Testis (tissue), 2 donors: ENCODE measurements at regions not wholly inside any gene's neighbourhood (a gene's known extent, or its start where the extent isn't known, plus 50 kb on each side); places are given as distances from the start of the nearest gene placed in this dataset.

ENCODE experiments used
- DNase-seq: peaks from one replicate; pipeline ENCODE4 v3.0.0-alpha.2; 2019
- H3K27ac ChIP-seq, 2 donors: fragments of 200-600 bp; sonication (generic); one replicate each; pipeline ENCODE4 v1.5.1; 2019
- H3K27me3 ChIP-seq: fragments of 200-600 bp; sonication (generic); one replicate; pipeline ENCODE4 v1.5.1; 2019
- H3K36me3 ChIP-seq: fragments of 200-600 bp; sonication (generic); one replicate; pipeline ENCODE4 v1.5.1; 2017; ENCODE audit warnings: low read depth; ENCODE audit errors: missing control alignments
- H3K4me1 ChIP-seq: fragments of 200-600 bp; sonication (generic); one replicate; pipeline ENCODE4 v1.5.1; 2019
- H3K4me3 ChIP-seq, 2 donors: fragments of 200-600 bp; sonication (generic); one replicate each; pipeline ENCODE4 v1.5.1; 2017 to 2019
- H3K9me3 ChIP-seq: fragments of 200-600 bp; sonication (generic); one replicate; pipeline ENCODE4 v1.5.1; 2017
- CTCF ChIP-seq, 3 experiments: fragments of 450-650 bp in 2 of 3; fragments of 200-600 bp in 1 of 3; sonication (generic) in 1 of 3; IDR thresholded peaks; one replicate each; pipeline ENCODE4 v1.5.1; 2016 to 2019; ENCODE audit warnings: antibody characterized with exemption in 3 of 3, mild to moderate bottlenecking in 2 of 3, moderate library complexity in 1 of 3
- POLR2A ChIP-seq: fragments of 450-650 bp; IDR thresholded peaks from one replicate; pipeline ENCODE4 v1.6.1; 2017; ENCODE audit warnings: antibody characterized with exemption, mild to moderate bottlenecking, moderate library complexity
- WGBS, 2 donors: methylation state at CpG; one replicate each; pipeline ENCODE4 v1.1.5; 2018; 5-methylcytosine and 5-hydroxymethylcytosine counted together
- intact Hi-C: fragments of 100-400 bp; cut with DNase I; formaldehyde crosslinking; loops from one replicate; pipeline ENCODE4 v1.15.1; 2023; ENCODE audit warnings: low total_unique reads

- no peak for TF ChIP-seq POLR2A
- no peak for TF ChIP-seq CTCF (IDR thresholded peaks at IDR 0.05)
- intact Hi-C loops, result no loop called here
- no peaks in the 10 kb centered on the region for H3K36me3 ChIP-seq
- no peak overlapping the region for H3K4me3 ChIP-seq
- H3K4me1 ChIP-seq, result no peaks in the 10 kb centered on the region
- H3K27me3 ChIP-seq, result no peaks in the 10 kb centered on the region
- H3K9me3 ChIP-seq, result no peaks in the 10 kb centered on the region
- 86 to 91% methylated on average over 2 of the region's 2 CpGs for WGBS, 2 donors
- no peak for DNase-seq
- H3K27ac ChIP-seq, result no peak overlapping the region
Measured at GRCh38 chr13:48909056-48909389, 66.7 kb upstream of the FNDC3A start.

GRCh38 chr13:48910686-48911085 is 65.0 kb upstream of the FNDC3A start:
- no peaks in the 10 kb centered on the region for H3K36me3 ChIP-seq
- no peak overlapping the region for H3K4me3 ChIP-seq
- WGBS, 2 donors, result 24 to 26% methylated on average over 2 of the region's 2 CpGs
- DNase-seq, result no peak
- H3K9me3 ChIP-seq, result no peaks in the 10 kb centered on the region
- H3K4me1 ChIP-seq, result no peaks in the 10 kb centered on the region
- intact Hi-C loops, result no loop called here
- no peaks in the 10 kb centered on the region for H3K27me3 ChIP-seq
- H3K27ac ChIP-seq, result no peak overlapping the region
- TF ChIP-seq CTCF (IDR thresholded peaks at IDR 0.05) (no peak), POLR2A (no peak)

- Histone ChIP-seq H3K4me1 (no peaks in the 10 kb centered on the region), H3K27ac (no peak overlapping the region), H3K9me3 (no peaks in the 10 kb centered on the region), H3K4me3 (no peak overlapping the region), H3K27me3 (no peaks in the 10 kb centered on the region), H3K36me3 (no peaks in the 10 kb centered on the region)
- TF ChIP-seq POLR2A (no peak), CTCF (IDR thresholded peaks at IDR 0.05) (no peak)
- 74 to 75% methylated on average over 1 of the region's 1 CpG for WGBS, 2 donors
- intact Hi-C loops, result no loop called here
- no peak for DNase-seq
Measured at GRCh38 chr13:48919751-48920150, 56.0 kb upstream of the FNDC3A start.

- DNase-seq, result no peak
- H3K9me3 ChIP-seq, result no peaks in the 10 kb centered on the region
- WGBS, 2 donors, result 87 to 93% methylated on average over 6 of the region's 6 CpGs
- no peaks in the 10 kb centered on the region for H3K27me3 ChIP-seq
- TF ChIP-seq POLR2A, result no peak
- TF ChIP-seq CTCF (IDR thresholded peaks at IDR 0.05), result no peak
- H3K27ac ChIP-seq, result no peak overlapping the region
- intact Hi-C loops, result no loop called here
- no peak overlapping the region for H3K4me3 ChIP-seq
- no peaks in the 10 kb centered on the region for H3K4me1 ChIP-seq
- no peaks in the 10 kb centered on the region for H3K36me3 ChIP-seq
Measured at GRCh38 chr13:48920730-48921129, 55.0 kb upstream of the FNDC3A start.

- Histone ChIP-seq H3K4me1 (no peaks in the 10 kb centered on the region), H3K27ac (no peak overlapping the region), H3K36me3 (no peaks in the 10 kb centered on the region), H3K9me3 (no peaks in the 10 kb centered on the region), H3K4me3 (no peak overlapping the region), H3K27me3 (no peaks in the 10 kb centered on the region)
- TF ChIP-seq POLR2A (no peak), CTCF (IDR thresholded peaks at IDR 0.05) (no peak)
- no peak for DNase-seq
- 83 to 94% methylated on average over 1 of the region's 1 CpG for WGBS, 2 donors
- intact Hi-C loops, result no loop called here
Measured at GRCh38 chr13:48923376-48923775, 52.3 kb upstream of the FNDC3A start.
